BLaER1 (cell line): ENCODE measurements at regions not wholly inside any gene's neighbourhood (a gene's known extent, or its start where the extent isn't known, plus 50 kb on each side); places are given as distances from the start of the nearest gene placed in this dataset.

ENCODE experiments used
- H3K27ac ChIP-seq: shearing (Covaris generic); formaldehyde crosslinking; 2 replicates; pipeline ENCODE4 v1.8.1; 2022
- H3K27me3 ChIP-seq: shearing (Covaris generic); formaldehyde crosslinking; 2 replicates; pipeline ENCODE4 v1.8.1; 2022
- H3K36me3 ChIP-seq: shearing (Covaris generic); formaldehyde crosslinking; 2 replicates; pipeline ENCODE4 v1.8.1; 2022
- H3K4me1 ChIP-seq: shearing (Covaris generic); formaldehyde crosslinking; 2 replicates; pipeline ENCODE4 v1.8.1; 2022
- H3K4me2 ChIP-seq: shearing (Covaris generic); formaldehyde crosslinking; 2 replicates; pipeline ENCODE4 v1.8.1; 2022
- H3K4me3 ChIP-seq: shearing (Covaris generic); formaldehyde crosslinking; 2 replicates; pipeline ENCODE4 v1.8.1; 2022
- H3K9ac ChIP-seq: shearing (Covaris generic); formaldehyde crosslinking; 2 replicates; pipeline ENCODE4 v1.8.1; 2022
- H3K9me3 ChIP-seq: shearing (Covaris generic); formaldehyde crosslinking; 2 replicates; pipeline ENCODE4 v1.8.1; 2022
- H4K20me1 ChIP-seq: shearing (Covaris generic); formaldehyde crosslinking; 2 replicates; pipeline ENCODE4 v1.8.1; 2022
- Cebpa-rat ChIP-seq: shearing (Covaris generic); IDR thresholded peaks from 2 replicates; pipeline ENCODE4 v1.8.1; 2022

- Histone ChIP-seq H3K36me3 (no peaks in the 10 kb centered on the region), H3K4me1 (no peaks in the 10 kb centered on the region), H4K20me1 (no peaks in the 10 kb centered on the region), H3K4me2 (no peak overlapping the region), H3K4me3 (no peak overlapping the region), H3K27ac (no peak overlapping the region), H3K9ac (no peak overlapping the region), H3K27me3 (no peaks in the 10 kb centered on the region), H3K9me3 (no peaks in the 10 kb centered on the region)
- no peak for TF ChIP-seq Cebpa-rat
Measured at GRCh38 chr7:106597014-106597413, 63.9 kb downstream of the CCDC71L start.

- H3K9ac ChIP-seq: no peak overlapping the region
- H3K4me2 ChIP-seq: no peak overlapping the region
- H3K4me1 ChIP-seq: no peaks in the 10 kb centered on the region
- no peaks in the 10 kb centered on the region for H4K20me1 ChIP-seq
- no peaks in the 10 kb centered on the region for H3K36me3 ChIP-seq
- no peak for TF ChIP-seq Cebpa-rat
- no peak overlapping the region for H3K4me3 ChIP-seq
- no peaks in the 10 kb centered on the region for H3K27me3 ChIP-seq
- no peak overlapping the region for H3K27ac ChIP-seq
- H3K9me3 ChIP-seq: no peaks in the 10 kb centered on the region
Measured at GRCh38 chr7:106595922-106596321, 65.0 kb downstream of the CCDC71L start.

DNA sequence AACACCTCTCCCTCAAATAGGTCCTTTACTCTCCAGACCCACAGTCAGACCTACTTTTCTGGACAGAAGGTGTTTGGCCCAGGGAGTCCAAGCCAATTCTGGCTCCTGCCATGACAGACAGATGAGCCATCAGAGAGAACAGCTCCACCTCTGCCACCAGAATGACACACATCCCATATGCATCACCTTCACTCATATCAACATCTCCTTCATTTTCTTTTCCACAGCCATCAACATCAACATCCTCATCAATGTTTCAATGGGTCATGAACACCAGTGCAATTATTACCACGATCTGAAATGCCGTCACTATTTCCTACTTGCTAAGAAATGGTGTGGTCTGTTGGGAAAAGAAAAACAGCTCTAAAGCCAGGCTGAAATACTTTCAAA, 67.9 kb downstream of the CCDC71L start:
- H3K27ac ChIP-seq: no peak overlapping the region
- H3K9me3 ChIP-seq: 0 out of 2 replicates have a peak, but pooled peaks cover 3% of the 10 kb centered on the region
- no peak for TF ChIP-seq Cebpa-rat
- no peak overlapping the region for H3K4me2 ChIP-seq
- H3K27me3 ChIP-seq: no peaks in the 10 kb centered on the region
- no peaks in the 10 kb centered on the region for H3K4me1 ChIP-seq
- no peaks in the 10 kb centered on the region for H3K36me3 ChIP-seq
- no peak overlapping the region for H3K4me3 ChIP-seq
- no peak overlapping the region for H3K9ac ChIP-seq
- no peaks in the 10 kb centered on the region for H4K20me1 ChIP-seq

GRCh38 chr7:106592282-106593027, 68.5 kb downstream of the CCDC71L start:
- Histone ChIP-seq H3K9me3 (0 out of 2 replicates have a peak, but pooled peaks cover 3% of the 10 kb centered on the region), H3K4me3 (no peak overlapping the region), H3K27ac (no peak overlapping the region), H3K9ac (no peak overlapping the region), H4K20me1 (no peaks in the 10 kb centered on the region), H3K4me2 (no peak overlapping the region), H3K36me3 (no peaks in the 10 kb centered on the region), H3K27me3 (no peaks in the 10 kb centered on the region), H3K4me1 (no peaks in the 10 kb centered on the region)
- TF ChIP-seq Cebpa-rat: no peak

- Histone ChIP-seq H4K20me1 (no peaks in the 10 kb centered on the region), H3K4me1 (no peaks in the 10 kb centered on the region), H3K36me3 (no peaks in the 10 kb centered on the region), H3K4me3 (no peak overlapping the region), H3K27me3 (no peaks in the 10 kb centered on the region), H3K9ac (no peak overlapping the region), H3K4me2 (no peak overlapping the region), H3K27ac (no peak overlapping the region), H3K9me3 (0 out of 2 replicates have a peak, but pooled peaks cover 3% of the 10 kb centered on the region)
- TF ChIP-seq Cebpa-rat: no peak
Measured at GRCh38 chr7:106591146-106591545, 69.8 kb downstream of the CCDC71L start.

GRCh38 chr7:106590209-106590816, 70.6 kb downstream of the CCDC71L start:
- no peak overlapping the region for H3K9ac ChIP-seq
- H3K36me3 ChIP-seq: no peaks in the 10 kb centered on the region
- no peaks in the 10 kb centered on the region for H3K4me1 ChIP-seq
- H3K9me3 ChIP-seq: 0 out of 2 replicates have a peak, but pooled peaks cover 3% of the 10 kb centered on the region
- no peaks in the 10 kb centered on the region for H3K27me3 ChIP-seq
- H4K20me1 ChIP-seq: no peaks in the 10 kb centered on the region
- H3K4me3 ChIP-seq: no peak overlapping the region
- no peak overlapping the region for H3K4me2 ChIP-seq
- H3K27ac ChIP-seq: no peak overlapping the region
- TF ChIP-seq Cebpa-rat: no peak

DNA sequence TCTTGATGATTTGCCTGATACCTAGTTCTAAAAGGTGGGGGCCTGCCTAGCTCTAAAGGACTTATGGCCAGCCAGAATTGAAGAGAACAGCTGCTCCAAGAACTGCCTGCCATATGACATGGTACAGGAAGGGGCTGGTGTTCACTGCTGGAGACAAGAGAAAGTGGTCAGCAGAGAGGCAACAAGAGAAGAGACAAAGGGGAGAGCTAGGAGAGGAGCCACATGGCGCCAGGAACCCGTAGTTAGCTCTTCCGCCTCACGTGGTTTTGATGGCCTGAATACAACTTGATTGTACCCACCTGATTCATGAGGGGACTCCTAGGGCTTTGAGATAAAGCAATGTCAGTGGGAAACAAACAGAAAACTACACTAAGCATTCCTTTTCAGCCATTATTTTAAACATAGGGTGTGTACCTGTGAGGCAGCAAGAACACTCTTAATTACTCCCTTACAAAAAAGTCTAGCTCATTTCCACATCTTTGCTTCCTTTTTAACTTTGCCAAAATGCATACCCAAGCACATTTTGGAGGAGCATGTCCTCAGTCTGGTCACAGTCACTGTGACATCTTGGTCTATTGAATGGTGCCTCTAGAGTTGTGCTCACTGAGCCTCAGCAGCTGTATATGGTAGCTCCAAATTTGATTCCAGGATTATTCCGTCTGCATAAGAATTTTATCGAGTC, 71.6 kb downstream of the CCDC71L start:
- no peak overlapping the region for H3K4me3 ChIP-seq
- H3K27ac ChIP-seq: no peak overlapping the region
- no peak overlapping the region for H3K9ac ChIP-seq

DNA sequence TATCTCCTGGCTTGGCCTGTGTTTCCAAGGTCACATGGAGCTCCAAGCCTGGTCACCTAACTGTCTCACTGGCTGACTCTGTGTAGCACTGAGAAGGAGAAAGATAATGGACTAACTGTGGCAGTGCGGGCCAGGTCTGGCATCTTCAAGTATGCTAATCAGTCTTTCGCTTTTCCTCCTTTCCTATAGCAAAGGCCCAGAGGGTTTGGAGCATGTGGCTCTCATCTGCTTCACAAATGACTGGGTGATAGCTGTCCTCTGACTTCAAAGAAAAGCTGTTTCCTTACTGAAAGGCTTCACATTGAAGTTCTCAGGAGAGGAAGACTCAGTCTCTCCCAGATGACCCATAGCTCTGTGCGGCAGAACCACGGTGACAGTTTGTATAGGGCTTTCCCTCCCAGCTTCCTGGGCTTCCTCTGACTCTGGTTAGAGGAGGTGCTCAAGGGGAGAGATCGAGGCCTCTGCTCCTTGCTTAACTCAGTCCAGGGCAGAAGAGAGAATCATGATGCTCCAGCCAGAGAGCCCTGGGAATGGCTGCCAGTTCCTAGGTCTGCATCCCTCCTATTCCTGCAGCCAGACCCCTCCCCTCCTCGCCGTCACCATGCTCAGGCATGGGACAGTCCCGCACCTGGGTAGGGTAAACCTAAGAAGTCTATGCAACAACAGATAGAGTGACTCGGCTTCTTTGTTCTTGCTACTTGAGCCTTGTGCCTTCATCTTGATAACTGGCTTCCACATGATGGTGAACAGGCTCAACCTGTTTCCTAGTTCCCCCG, 72.3 kb downstream of the CCDC71L start:
- H3K36me3 ChIP-seq: no peaks in the 10 kb centered on the region
- H3K4me1 ChIP-seq: no peaks in the 10 kb centered on the region

More for the DNA sequence above, 71.6 kb downstream of the CCDC71L start:
- Histone ChIP-seq H3K27me3 (no peaks in the 10 kb centered on the region), H3K36me3 (no peaks in the 10 kb centered on the region), H3K4me1 (no peaks in the 10 kb centered on the region), H3K9me3 (0 out of 2 replicates have a peak, but pooled peaks cover 3% of the 10 kb centered on the region), H4K20me1 (no peaks in the 10 kb centered on the region), H3K4me2 (no peak overlapping the region)
- TF ChIP-seq Cebpa-rat: no peak

GRCh38 chr7:106584914-106585759, 75.8 kb downstream of the CCDC71L start:
- Histone ChIP-seq H4K20me1 (no peaks in the 10 kb centered on the region), H3K27ac (no peak overlapping the region), H3K9me3 (0 out of 2 replicates have a peak, but pooled peaks cover 3% of the 10 kb centered on the region), H3K9ac (no peak overlapping the region), H3K4me1 (no peaks in the 10 kb centered on the region), H3K36me3 (no peaks in the 10 kb centered on the region), H3K4me2 (no peak overlapping the region), H3K4me3 (no peak overlapping the region), H3K27me3 (no peaks in the 10 kb centered on the region)
- no peak for TF ChIP-seq Cebpa-rat

More for the DNA sequence above, 72.3 kb downstream of the CCDC71L start:
- H3K27me3 ChIP-seq: no peaks in the 10 kb centered on the region
- H3K9ac ChIP-seq: no peak overlapping the region
- no peak overlapping the region for H3K4me2 ChIP-seq
- no peaks in the 10 kb centered on the region for H4K20me1 ChIP-seq
- H3K9me3 ChIP-seq: 0 out of 2 replicates have a peak, but pooled peaks cover 3% of the 10 kb centered on the region
- no peak overlapping the region for H3K27ac ChIP-seq
- no peak for TF ChIP-seq Cebpa-rat
- no peak overlapping the region for H3K4me3 ChIP-seq
